Erythroblast (primary cell): ENCODE measurements at regions not wholly inside any gene's neighbourhood (a gene's known extent, or its start where the extent isn't known, plus 50 kb on each side); places are given as distances from the start of the nearest gene placed in this dataset.

Experiments used
- GATA1 ChIP-seq: IDR thresholded peaks from 2 replicates; pipeline ENCODE4 v1.6.1; 2011; ENCODE audit warnings: low read depth, mild to moderate bottlenecking, control low read depth, low read length, moderate library complexity
- POLR2A ChIP-seq: IDR thresholded peaks from 2 replicates; pipeline ENCODE4 v1.6.1; 2011; ENCODE audit warnings: mild to moderate bottlenecking, low read length

GRCh38 chr7:46387646-46388045, 466.6 kb upstream of the IGFBP3 start:
- TF ChIP-seq POLR2A (no peak), GATA1 (no peak)
